ENCODE measurements at regions not wholly inside any gene's neighbourhood (a gene's known extent, or its start where the extent isn't known, plus 50 kb on each side); places are given as distances from the start of the nearest gene placed in this dataset.

DNA sequence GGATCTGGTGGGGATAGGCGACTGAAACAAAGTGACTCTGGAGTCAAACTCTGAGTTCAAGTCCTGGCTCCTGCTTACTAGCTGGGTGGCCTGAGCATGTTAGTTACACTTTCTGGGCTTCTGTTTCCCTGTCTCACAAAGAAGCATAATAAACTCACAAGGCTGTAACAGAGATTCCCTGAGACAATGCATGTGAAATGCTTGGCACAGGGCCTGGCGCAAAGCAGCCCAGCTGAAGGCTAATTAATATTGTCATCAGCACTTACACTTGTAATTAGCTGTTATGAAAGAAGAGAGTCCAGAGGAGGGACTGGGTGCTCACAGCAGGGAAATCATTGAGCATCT lies 64.1 kb upstream of the SPOCK1 start:
- DNase-seq (ENCODE audit: extremely low spot score), result no peak
- TF ChIP-seq L3MBTL2 (conservative IDR thresholded peaks at IDR 0.05) (no peak), ELF4 (IDR thresholded peaks at IDR 0.05) (no peak), FOXA1 (IDR thresholded peaks at IDR 0.05) (no peak), TARDBP (IDR thresholded peaks at IDR 0.05) (no peak), FOXM1 (IDR thresholded peaks at IDR 0.05; ENCODE audit: borderline replicate concordance) (no peak), LEF1 (IDR thresholded peaks at IDR 0.05; ENCODE audit: borderline replicate concordance) (no peak), SUZ12 (IDR thresholded peaks at IDR 0.05) (no peak), HDGF (IDR thresholded peaks at IDR 0.05; ENCODE audit: borderline replicate concordance) (no peak), FOXK2 (IDR thresholded peaks at IDR 0.05) (no peak), BHLHE40 (IDR thresholded peaks at IDR 0.05; ENCODE audit: borderline replicate concordance) (no peak), ZNF384 (IDR thresholded peaks at IDR 0.05) (no peak), ARNT (IDR thresholded peaks at IDR 0.05) (no peak), SP1 (IDR thresholded peaks at IDR 0.05) (no peak), CTBP1 (IDR thresholded peaks at IDR 0.05; ENCODE audit: borderline replicate concordance) (no peak), NFRKB (IDR thresholded peaks at IDR 0.05) (no peak)
- TF ChIP-seq, protein P1, sequence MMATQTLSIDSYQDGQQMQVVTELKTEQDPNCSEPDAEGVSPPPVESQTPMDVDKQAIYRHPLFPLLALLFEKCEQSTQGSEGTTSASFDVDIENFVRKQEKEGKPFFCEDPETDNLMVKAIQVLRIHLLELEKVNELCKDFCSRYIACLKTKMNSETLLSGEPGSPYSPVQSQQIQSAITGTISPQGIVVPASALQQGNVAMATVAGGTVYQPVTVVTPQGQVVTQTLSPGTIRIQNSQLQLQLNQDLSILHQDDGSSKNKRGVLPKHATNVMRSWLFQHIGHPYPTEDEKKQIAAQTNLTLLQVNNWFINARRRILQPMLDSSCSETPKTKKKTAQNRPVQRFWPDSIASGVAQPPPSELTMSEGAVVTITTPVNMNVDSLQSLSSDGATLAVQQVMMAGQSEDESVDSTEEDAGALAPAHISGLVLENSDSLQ (IDR thresholded peaks at IDR 0.05), result no peak
- ChIA-PET POLR2A (no interaction called here), CTCF (no interaction called here)

DNA sequence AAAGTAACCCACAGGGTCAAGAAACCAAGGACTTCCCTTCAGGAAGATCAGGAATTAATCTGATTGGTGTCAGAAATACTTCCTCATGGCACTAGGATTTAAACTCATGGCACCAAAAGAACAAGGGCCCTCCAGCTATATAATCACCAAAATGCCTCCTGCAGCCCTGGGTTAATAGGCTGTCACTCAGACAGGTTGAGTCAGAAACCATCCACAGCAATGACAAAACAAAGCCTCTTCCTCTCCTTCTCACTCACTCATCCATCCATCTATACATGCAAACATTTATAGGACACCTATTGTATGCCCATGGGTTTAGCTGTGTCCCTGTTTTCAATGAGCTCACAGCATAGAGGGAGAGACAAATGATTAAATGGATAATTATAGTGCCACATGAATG lies 62.5 kb upstream of the SPOCK1 start:
- TF ChIP-seq L3MBTL2 (conservative IDR thresholded peaks at IDR 0.05) (no peak), TARDBP (IDR thresholded peaks at IDR 0.05) (no peak), ZNF384 (IDR thresholded peaks at IDR 0.05) (no peak), NFRKB (IDR thresholded peaks at IDR 0.05) (no peak), SUZ12 (IDR thresholded peaks at IDR 0.05) (no peak)

DNA sequence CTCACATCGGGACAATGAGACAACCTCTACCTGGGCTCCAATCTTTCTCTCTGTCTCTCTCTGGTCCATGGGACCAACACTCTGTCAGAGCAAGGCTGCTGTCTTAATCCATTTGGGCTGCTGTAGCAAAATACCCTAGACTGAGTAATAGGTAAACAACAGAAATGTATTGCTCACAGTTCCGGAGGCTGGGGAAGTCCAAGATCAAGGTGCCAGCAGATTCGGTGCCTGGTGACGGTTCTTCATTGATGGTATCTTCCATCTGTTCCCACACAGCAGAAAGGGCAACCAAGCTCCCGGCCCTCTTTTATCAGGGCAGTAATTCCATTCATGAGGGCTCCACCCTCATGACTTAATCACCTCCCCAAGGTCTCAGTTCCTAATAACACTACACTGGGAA lies 61.3 kb upstream of the SPOCK1 start:
- DNase-seq (ENCODE audit: extremely low spot score), result no peak
- ChIA-PET CTCF (interaction anchor here (0.6 kb wide), 1 partner anchor 17 kb away, joined by 4 read pairs; no protein-coding TSS in a partner anchor), POLR2A (no interaction called here)
- TF ChIP-seq ELF4 (IDR thresholded peaks at IDR 0.05) (no peak), ARNT (IDR thresholded peaks at IDR 0.05) (no peak), TARDBP (IDR thresholded peaks at IDR 0.05) (no peak), SP1 (IDR thresholded peaks at IDR 0.05) (no peak), SUZ12 (IDR thresholded peaks at IDR 0.05) (no peak), NFRKB (IDR thresholded peaks at IDR 0.05) (no peak), FOXK2 (IDR thresholded peaks at IDR 0.05) (no peak), FOXA1 (IDR thresholded peaks at IDR 0.05) (no peak), LEF1 (IDR thresholded peaks at IDR 0.05; ENCODE audit: borderline replicate concordance) (no peak), HDGF (IDR thresholded peaks at IDR 0.05; ENCODE audit: borderline replicate concordance) (no peak), CTBP1 (IDR thresholded peaks at IDR 0.05; ENCODE audit: borderline replicate concordance) (no peak), FOXM1 (IDR thresholded peaks at IDR 0.05; ENCODE audit: borderline replicate concordance) (no peak), BHLHE40 (IDR thresholded peaks at IDR 0.05; ENCODE audit: borderline replicate concordance) (no peak), ZNF384 (IDR thresholded peaks at IDR 0.05) (no peak), L3MBTL2 (conservative IDR thresholded peaks at IDR 0.05) (no peak)
- TF ChIP-seq, protein P1 (IDR thresholded peaks at IDR 0.05), result no peak

More for the DNA sequence above, 62.5 kb upstream of the SPOCK1 start:
- ChIA-PET CTCF (no interaction called here), POLR2A (interaction anchor here (0.6 kb wide), 1 partner anchor 328 kb away, joined by 3 read pairs; the partner anchor contains the start of gene PKD2L2)
- no peak for DNase-seq (ENCODE audit: extremely low spot score)

Measured in HEK293T (cell line).